Glutamatergic neuron (in vitro differentiated cells): ENCODE measurements at regions not wholly inside any gene's neighbourhood (a gene's known extent, or its start where the extent isn't known, plus 50 kb on each side); places are given as distances from the start of the nearest gene placed in this dataset.
"Not testable (repeated sequence)": the region's sequence is repeated elsewhere in the genome, so short reads cannot be mapped to it uniquely, and the experiment has no call there.

ENCODE experiments used
- DNase-seq: peaks from one replicate; pipeline ENCODE4 v3.0.0; 2022
- H3K27ac Mint-ChIP-seq: one replicate; pipeline ENCODE4 v1.8.0; 2020; ENCODE audit warnings: mild to moderate bottlenecking, mixed read lengths, inconsistent platforms; ENCODE audit not compliant: unreplicated experiment
- H3K27me3 Mint-ChIP-seq: one replicate; pipeline ENCODE4 v1.8.0; 2020; ENCODE audit warnings: mild to moderate bottlenecking, moderate library complexity, mixed read lengths, inconsistent platforms; ENCODE audit not compliant: unreplicated experiment
- H3K36me3 Mint-ChIP-seq: one replicate; pipeline ENCODE4 v1.8.0; 2020; ENCODE audit warnings: mild to moderate bottlenecking, mixed read lengths, inconsistent platforms; ENCODE audit not compliant: unreplicated experiment
- H3K4me1 Mint-ChIP-seq: one replicate; pipeline ENCODE4 v1.8.0; 2020; ENCODE audit warnings: mild to moderate bottlenecking, low read depth, mixed read lengths, inconsistent platforms; ENCODE audit not compliant: unreplicated experiment
- H3K4me3 Mint-ChIP-seq: one replicate; pipeline ENCODE4 v1.8.0; 2020; ENCODE audit warnings: mild to moderate bottlenecking, mixed read lengths, inconsistent platforms; ENCODE audit not compliant: unreplicated experiment
- H3K9me3 Mint-ChIP-seq: one replicate; pipeline ENCODE4 v1.8.0; 2020; ENCODE audit warnings: mild to moderate bottlenecking, moderate library complexity, mixed read lengths, inconsistent platforms; ENCODE audit not compliant: unreplicated experiment
- CTCF ChIP-seq: fragments of 200-600 bp; sonication (generic); IDR thresholded peaks from one replicate; pipeline ENCODE4 v1.5.0; 2021; ENCODE audit not compliant: partially characterized antibody, unreplicated experiment

DNA sequence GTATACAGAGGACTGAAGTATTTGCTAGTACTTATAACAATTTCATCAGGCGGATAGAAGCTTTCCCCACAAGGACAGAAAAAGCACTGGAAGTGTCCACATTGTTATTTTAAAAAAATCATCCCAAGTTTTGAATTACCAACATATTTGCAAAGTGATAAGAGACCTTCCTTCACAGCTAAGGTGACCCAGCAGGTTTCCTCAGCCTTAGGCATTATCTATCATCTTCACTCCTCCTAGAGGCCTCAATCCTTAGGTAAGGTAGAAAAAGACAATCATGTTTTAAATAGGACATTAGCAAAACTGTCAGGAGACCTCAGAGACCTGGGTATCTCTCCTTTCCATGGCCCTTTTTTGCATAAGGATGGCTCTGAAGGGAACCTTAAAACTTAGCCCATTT is 72.5 kb upstream of the CHD6 start:
- TF ChIP-seq CTCF = no peak
- DNase-seq = no peak
- H3K36me3 Mint-ChIP-seq = no peaks in the 10 kb centered on the region
- H3K4me1 Mint-ChIP-seq = peaks cover 6% of the 10 kb centered on the region
- H3K27ac Mint-ChIP-seq = no peak overlapping the region
- H3K9me3 Mint-ChIP-seq = peaks cover 1% of the 10 kb centered on the region
- no peaks in the 10 kb centered on the region for H3K27me3 Mint-ChIP-seq
- no peak overlapping the region for H3K4me3 Mint-ChIP-seq

DNA sequence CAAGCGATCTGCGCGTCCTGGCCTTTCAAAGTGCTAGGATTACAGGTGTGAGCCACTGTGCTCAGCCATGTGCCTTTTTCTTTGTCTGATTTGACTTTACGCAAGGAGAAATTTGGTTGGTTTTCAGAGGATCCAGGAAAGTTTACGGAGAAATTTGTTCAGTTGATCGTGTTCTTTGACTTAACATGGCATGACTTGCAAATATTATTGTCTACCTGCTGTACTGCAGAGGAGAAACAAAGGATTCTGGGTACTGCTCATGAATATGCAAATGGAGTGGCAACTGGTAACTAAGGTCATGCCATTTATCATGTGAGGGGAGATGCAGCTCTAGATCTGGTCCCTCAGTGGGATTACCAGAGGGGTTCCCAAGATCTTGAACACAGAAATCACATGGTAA is 68.8 kb upstream of the CHD6 start:
- no peaks in the 10 kb centered on the region for H3K9me3 Mint-ChIP-seq
- no peak overlapping the region for H3K27ac Mint-ChIP-seq
- H3K36me3 Mint-ChIP-seq = no peaks in the 10 kb centered on the region
- TF ChIP-seq CTCF = no peak
- no peak overlapping the region for H3K4me3 Mint-ChIP-seq
- no peak for DNase-seq
- no peaks in the 10 kb centered on the region for H3K27me3 Mint-ChIP-seq
- H3K4me1 Mint-ChIP-seq = no peaks in the 10 kb centered on the region

DNA sequence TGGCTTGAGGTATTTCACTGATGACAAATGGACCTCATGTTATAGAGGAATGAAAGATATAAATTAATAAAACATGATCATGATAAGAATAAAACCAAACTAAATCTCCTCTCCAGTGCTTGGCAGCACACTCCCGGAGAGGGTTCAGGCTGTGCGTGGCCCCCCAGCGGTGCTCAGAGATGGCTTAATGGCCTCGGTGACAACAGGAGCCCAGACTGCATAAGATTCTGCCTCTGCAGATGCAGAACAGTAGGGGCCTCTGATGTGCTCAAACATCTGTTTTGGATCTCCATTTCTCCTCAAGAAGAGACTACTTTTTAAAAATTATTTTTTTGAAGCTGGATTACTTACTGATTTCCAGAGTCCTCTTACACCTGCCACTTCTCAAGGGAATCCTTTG is 67.0 kb upstream of the CHD6 start:
- H3K4me1 Mint-ChIP-seq, H3K27me3 Mint-ChIP-seq, H3K9me3 Mint-ChIP-seq, H3K36me3 Mint-ChIP-seq, H3K27ac Mint-ChIP-seq, H3K4me3 Mint-ChIP-seq, DNase-seq: not testable (repeated sequence)

GRCh38 chr20:41678799-41679198 is 60.6 kb upstream of the CHD6 start:
- no peaks in the 10 kb centered on the region for H3K4me1 Mint-ChIP-seq
- no peaks in the 10 kb centered on the region for H3K27me3 Mint-ChIP-seq
- no peak overlapping the region for H3K4me3 Mint-ChIP-seq
- TF ChIP-seq CTCF = no peak
- H3K36me3 Mint-ChIP-seq = no peaks in the 10 kb centered on the region
- no peaks in the 10 kb centered on the region for H3K9me3 Mint-ChIP-seq
- no peak overlapping the region for H3K27ac Mint-ChIP-seq
- DNase-seq = no peak

- no peak overlapping the region for H3K4me3 Mint-ChIP-seq
- TF ChIP-seq CTCF = no peak
- DNase-seq = no peak
- H3K27me3 Mint-ChIP-seq = peaks cover 4% of the 10 kb centered on the region
- no peaks in the 10 kb centered on the region for H3K36me3 Mint-ChIP-seq
- no peaks in the 10 kb centered on the region for H3K4me1 Mint-ChIP-seq
- H3K9me3 Mint-ChIP-seq = no peaks in the 10 kb centered on the region
- no peak overlapping the region for H3K27ac Mint-ChIP-seq
Observed at GRCh38 chr20:41672282-41672681, 54.1 kb upstream of the CHD6 start.

GRCh38 chr20:41671143-41671542 is 53.0 kb upstream of the CHD6 start:
- H3K27me3 Mint-ChIP-seq = peaks cover 4% of the 10 kb centered on the region
- no peak overlapping the region for H3K27ac Mint-ChIP-seq

More at GRCh38 chr20:41671143-41671542, 53.0 kb upstream of the CHD6 start:
- DNase-seq = no peak
- Mint-ChIP-seq H3K36me3 (no peaks in the 10 kb centered on the region), H3K4me1 (no peaks in the 10 kb centered on the region), H3K9me3 (no peaks in the 10 kb centered on the region), H3K4me3 (no peak overlapping the region)
- TF ChIP-seq CTCF = no peak
